Loucy (cell line): ENCODE measurements at regions not wholly inside any gene's neighbourhood (a gene's known extent, or its start where the extent isn't known, plus 50 kb on each side); places are given as distances from the start of the nearest gene placed in this dataset.

Source experiments
- EZH2phosphoT487 ChIP-seq: fragments of 200-600 bp; IDR thresholded peaks from 2 replicates; pipeline ENCODE4 v1.6.1; 2018; ENCODE audit warnings: antibody characterized with exemption, mild to moderate bottlenecking, moderate library complexity, borderline replicate concordance
- TF ChIP-seq, protein P1 (sequence below): fragments of 200-600 bp; sonication (generic); conservative IDR thresholded peaks from 2 replicates; pipeline ENCODE4 v1.5.1; 2014; ENCODE audit warnings: mild to moderate bottlenecking, antibody characterized with exemption, low read length

GRCh38 chr11:98423933-98424332 lies 596.8 kb upstream of the CNTN5 start:
- TF ChIP-seq, protein P1, sequence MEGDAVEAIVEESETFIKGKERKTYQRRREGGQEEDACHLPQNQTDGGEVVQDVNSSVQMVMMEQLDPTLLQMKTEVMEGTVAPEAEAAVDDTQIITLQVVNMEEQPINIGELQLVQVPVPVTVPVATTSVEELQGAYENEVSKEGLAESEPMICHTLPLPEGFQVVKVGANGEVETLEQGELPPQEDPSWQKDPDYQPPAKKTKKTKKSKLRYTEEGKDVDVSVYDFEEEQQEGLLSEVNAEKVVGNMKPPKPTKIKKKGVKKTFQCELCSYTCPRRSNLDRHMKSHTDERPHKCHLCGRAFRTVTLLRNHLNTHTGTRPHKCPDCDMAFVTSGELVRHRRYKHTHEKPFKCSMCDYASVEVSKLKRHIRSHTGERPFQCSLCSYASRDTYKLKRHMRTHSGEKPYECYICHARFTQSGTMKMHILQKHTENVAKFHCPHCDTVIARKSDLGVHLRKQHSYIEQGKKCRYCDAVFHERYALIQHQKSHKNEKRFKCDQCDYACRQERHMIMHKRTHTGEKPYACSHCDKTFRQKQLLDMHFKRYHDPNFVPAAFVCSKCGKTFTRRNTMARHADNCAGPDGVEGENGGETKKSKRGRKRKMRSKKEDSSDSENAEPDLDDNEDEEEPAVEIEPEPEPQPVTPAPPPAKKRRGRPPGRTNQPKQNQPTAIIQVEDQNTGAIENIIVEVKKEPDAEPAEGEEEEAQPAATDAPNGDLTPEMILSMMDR: no peak
- no peak for TF ChIP-seq EZH2phosphoT487
